ENCODE measurements at regions not wholly inside any gene's neighbourhood (a gene's known extent, or its start where the extent isn't known, plus 50 kb on each side); places are given as distances from the start of the nearest gene placed in this dataset.

DNA sequence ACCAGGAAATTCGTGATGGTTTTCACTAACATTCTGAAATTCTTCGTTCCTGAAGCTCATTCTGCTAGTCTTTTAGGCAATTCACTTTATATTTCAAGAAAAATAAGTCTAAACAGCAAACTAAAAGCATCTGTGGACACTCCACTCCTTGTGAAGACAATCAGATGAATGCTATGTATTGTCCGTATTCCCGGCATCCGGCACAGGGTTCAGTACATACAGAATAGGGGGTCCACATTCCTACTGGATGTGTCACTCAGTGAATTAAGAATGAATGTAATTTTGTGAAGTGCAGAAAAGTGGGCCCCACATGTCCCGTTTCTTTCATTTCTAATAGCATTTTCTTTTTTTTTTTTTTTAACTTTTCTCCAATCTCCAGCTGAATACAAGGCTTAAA is 241.3 kb downstream of the GRIN2B start:
- Histone ChIP-seq H3K9me3 (no peaks in the 10 kb centered on the region), H3K36me3 (no peaks in the 10 kb centered on the region), H3K27me3 (peaks cover 0 to 28% (median 16%) of the 10 kb centered on the region in 7 donors), H3K4me1 (no peaks in the 10 kb centered on the region), H3K4me3 (no peak overlapping the region), H3K27ac (no peak overlapping the region)
- intact Hi-C loops (cut with DNase I) = loop anchor here in 6 of 10 donors (2.0 to 10.0 kb wide), 6 partner anchors 195 to 427 kb away; no protein-coding TSS in a partner anchor
- DNase-seq = no peak
- TF ChIP-seq, protein P1, sequence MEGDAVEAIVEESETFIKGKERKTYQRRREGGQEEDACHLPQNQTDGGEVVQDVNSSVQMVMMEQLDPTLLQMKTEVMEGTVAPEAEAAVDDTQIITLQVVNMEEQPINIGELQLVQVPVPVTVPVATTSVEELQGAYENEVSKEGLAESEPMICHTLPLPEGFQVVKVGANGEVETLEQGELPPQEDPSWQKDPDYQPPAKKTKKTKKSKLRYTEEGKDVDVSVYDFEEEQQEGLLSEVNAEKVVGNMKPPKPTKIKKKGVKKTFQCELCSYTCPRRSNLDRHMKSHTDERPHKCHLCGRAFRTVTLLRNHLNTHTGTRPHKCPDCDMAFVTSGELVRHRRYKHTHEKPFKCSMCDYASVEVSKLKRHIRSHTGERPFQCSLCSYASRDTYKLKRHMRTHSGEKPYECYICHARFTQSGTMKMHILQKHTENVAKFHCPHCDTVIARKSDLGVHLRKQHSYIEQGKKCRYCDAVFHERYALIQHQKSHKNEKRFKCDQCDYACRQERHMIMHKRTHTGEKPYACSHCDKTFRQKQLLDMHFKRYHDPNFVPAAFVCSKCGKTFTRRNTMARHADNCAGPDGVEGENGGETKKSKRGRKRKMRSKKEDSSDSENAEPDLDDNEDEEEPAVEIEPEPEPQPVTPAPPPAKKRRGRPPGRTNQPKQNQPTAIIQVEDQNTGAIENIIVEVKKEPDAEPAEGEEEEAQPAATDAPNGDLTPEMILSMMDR (IDR thresholded peaks at IDR 0.05) = no peak
- 60 to 62% methylated on average over 6 of the region's 6 CpGs for WGBS, 2 donors
- no peak for ATAC-seq

DNA sequence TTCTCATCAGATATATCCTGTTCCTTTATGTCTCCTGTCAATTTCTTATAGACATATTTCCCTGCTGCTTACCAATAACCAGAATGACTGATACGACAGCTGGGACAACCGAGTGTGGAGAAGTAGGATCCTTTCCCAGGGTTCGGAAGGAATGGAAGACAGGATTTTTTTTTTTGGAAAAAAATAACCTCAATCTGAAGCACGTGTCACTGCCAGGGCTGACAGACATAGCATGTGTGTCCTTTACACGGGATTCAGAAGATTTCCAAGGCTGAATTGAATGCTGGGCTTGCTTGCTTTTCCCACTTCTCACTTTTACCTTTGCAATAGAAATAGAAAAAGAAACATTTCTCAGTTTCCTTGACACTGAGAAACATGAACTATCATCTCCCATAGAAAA is 245.7 kb downstream of the GRIN2B start:
- DNase-seq (no peak), ATAC-seq (no peak)
- TF ChIP-seq, protein P1 (IDR thresholded peaks at IDR 0.05) = no peak
- Histone ChIP-seq H3K4me1 (no peaks in the 10 kb centered on the region), H3K27ac (no peak overlapping the region), H3K36me3 (no peaks in the 10 kb centered on the region), H3K27me3 (peaks cover 0 to 4% (median 0%) of the 10 kb centered on the region in 7 donors), H3K9me3 (no peaks in the 10 kb centered on the region), H3K4me3 (no peak overlapping the region)
- intact Hi-C loops (cut with DNase I) = loop anchor here in 5 of 10 donors (5.0 to 10.0 kb wide), 3 partner anchors 207 to 432 kb away; no protein-coding TSS in a partner anchor
- 82 to 84% methylated on average over 5 of the region's 5 CpGs for WGBS, 2 donors

DNA sequence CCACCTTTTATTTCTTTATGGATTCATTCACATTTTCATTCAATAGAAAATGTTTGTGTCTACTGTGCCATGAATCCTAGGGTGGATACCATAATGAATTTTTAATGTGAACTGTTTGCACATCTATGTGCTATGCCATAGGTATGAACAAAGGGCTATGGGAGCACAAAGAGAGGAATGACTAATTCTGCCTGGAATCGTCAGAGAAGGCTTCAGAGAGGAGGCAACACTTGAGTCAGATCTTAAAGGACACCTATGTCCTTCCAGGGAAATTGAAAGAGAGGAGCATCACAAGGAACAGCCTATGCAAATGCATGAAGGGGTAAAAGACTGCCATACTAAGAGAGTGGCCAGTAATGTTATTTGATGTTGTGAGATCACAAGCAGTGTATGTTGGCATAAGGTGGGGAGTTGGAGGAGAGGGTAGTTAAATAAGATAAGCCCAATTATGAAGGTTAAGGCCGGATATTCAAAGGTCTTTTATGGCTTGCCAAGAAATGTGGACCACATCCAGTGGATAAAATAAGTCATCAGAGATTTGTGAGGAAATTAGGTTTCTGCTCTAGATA is 246.7 kb downstream of the GRIN2B start:
- Histone ChIP-seq H3K4me3 (no peak overlapping the region), H3K27ac (no peak overlapping the region), H3K27me3 (peaks cover 0 to 4% (median 0%) of the 10 kb centered on the region in 7 donors), H3K4me1 (no peaks in the 10 kb centered on the region), H3K9me3 (no peaks in the 10 kb centered on the region), H3K36me3 (no peaks in the 10 kb centered on the region)
- ATAC-seq (no peak), DNase-seq (no peak)
- 48 to 50% methylated on average over 2 of the region's 2 CpGs for WGBS, 2 donors
- TF ChIP-seq, protein P1 (IDR thresholded peaks at IDR 0.05) = no peak
- intact Hi-C loops (cut with DNase I) = loop anchor here in 5 of 10 donors (5.0 to 10.0 kb wide), 3 partner anchors 208 to 433 kb away; no protein-coding TSS in a partner anchor

DNA sequence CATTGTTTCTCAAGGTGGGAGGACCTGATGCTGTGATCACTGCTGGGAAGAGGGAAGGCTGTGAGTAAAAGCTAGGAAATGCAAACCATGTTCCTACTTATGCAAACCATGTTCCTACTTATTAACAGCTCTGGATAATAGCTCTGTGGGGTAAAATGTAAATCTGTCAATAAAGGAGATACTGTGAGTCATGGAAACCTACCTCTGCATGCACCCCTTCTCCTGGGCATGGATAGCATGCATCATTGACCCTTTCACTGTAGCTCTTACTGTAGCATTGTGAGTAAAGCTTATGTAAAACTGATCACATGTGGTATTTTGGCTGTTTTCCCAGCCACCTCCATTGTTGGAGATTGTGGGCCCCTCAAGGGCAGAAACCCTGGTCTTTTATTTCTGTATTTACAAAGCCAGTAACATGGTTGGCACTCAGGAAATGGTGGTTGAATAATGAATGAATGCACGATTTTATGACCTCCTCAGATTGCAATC is 253.7 kb downstream of the GRIN2B start:
- intact Hi-C loops (cut with DNase I) = no loop called here
- no peaks in the 10 kb centered on the region for H3K36me3 ChIP-seq
- no peaks in the 10 kb centered on the region for H3K4me1 ChIP-seq
- H3K4me3 ChIP-seq = no peak overlapping the region
- H3K27me3 ChIP-seq = peaks cover 0 to 18% (median 4%) of the 10 kb centered on the region in 7 donors
- TF ChIP-seq, protein P1 (IDR thresholded peaks at IDR 0.05) = no peak
- DNase-seq = no peak
- 41 to 43% methylated on average over 1 of the region's 1 CpG for WGBS, 2 donors
- no peak for ATAC-seq
- no peak overlapping the region for H3K27ac ChIP-seq
- no peaks in the 10 kb centered on the region for H3K9me3 ChIP-seq
